Ovary (tissue), 3 donors: ENCODE measurements at regions not wholly inside any gene's neighbourhood (a gene's known extent, or its start where the extent isn't known, plus 50 kb on each side); places are given as distances from the start of the nearest gene placed in this dataset.

Experiments
- CTCF ChIP-seq, 3 donors: fragments of 450-650 bp in 2 of 3; fragments of 200-600 bp in 1 of 3; IDR thresholded peaks; one replicate each; pipeline versions ENCODE4 v1.5.1 to v1.8.0; 2016 to 2022; ENCODE audit warnings: antibody characterized with exemption in 3 of 3, mild to moderate bottlenecking in 1 of 3
- EP300 ChIP-seq: sonication (generic); formaldehyde crosslinking; IDR thresholded peaks from one replicate; pipeline ENCODE4 v1.6.1; 2017; ENCODE audit warnings: antibody characterized with exemption
- POLR2A ChIP-seq: fragments of 450-650 bp; IDR thresholded peaks from one replicate; pipeline ENCODE4 v1.6.1; 2017; ENCODE audit warnings: antibody characterized with exemption, mild to moderate bottlenecking, moderate library complexity
- donor health status: DM: no; HTN: no; CAD: no.

GRCh38 chr4:42237451-42237850 is 85.0 kb upstream of the BEND4 start:
- TF ChIP-seq CTCF (IDR thresholded peaks at IDR 0.05) = no peak
- TF ChIP-seq POLR2A = no peak
- TF ChIP-seq EP300 = no peak
